Astrocyte (in vitro differentiated cells and primary cell): ENCODE measurements at regions not wholly inside any gene's neighbourhood (a gene's known extent, or its start where the extent isn't known, plus 50 kb on each side); places are given as distances from the start of the nearest gene placed in this dataset.

Experiments
- DNase-seq: peaks from one replicate; pipeline ENCODE4 v3.0.0-alpha.2; 2010; ENCODE audit warnings: low read depth
- FAIRE-seq: peaks from 2 replicates; lab custom pipeline; 2011; peaks lifted over from hg19 to GRCh38; lab: Jason Lieb, UNC
- H2AFZ ChIP-seq: 2 replicates; pipeline ENCODE4 v1.6.0; 2012; ENCODE audit warnings: low read depth, low read length, inconsistent platforms
- H3K27ac ChIP-seq: 2 replicates; pipeline ENCODE4 v1.5.1; 2011; ENCODE audit warnings: low read depth, low read length, inconsistent platforms
- H3K27me3 ChIP-seq: 2 replicates; pipeline ENCODE4 v1.6.0; 2011; ENCODE audit warnings: low read length, inconsistent platforms; ENCODE audit not compliant: insufficient read depth
- H3K36me3 ChIP-seq: 2 replicates; pipeline ENCODE4 v1.5.1; 2011; ENCODE audit warnings: low read length, inconsistent platforms; ENCODE audit not compliant: insufficient read depth
- H3K4me1 ChIP-seq: 2 replicates; pipeline ENCODE4 v1.5.1; 2011; ENCODE audit warnings: low read length, inconsistent platforms; ENCODE audit not compliant: insufficient read depth
- H3K4me2 ChIP-seq: 2 replicates; pipeline ENCODE4 v1.6.0; 2012; ENCODE audit warnings: low read length, inconsistent platforms
- H3K4me3 ChIP-seq: 2 replicates; pipeline ENCODE4 v1.5.1; 2011; ENCODE audit warnings: low read depth, mild to moderate bottlenecking, low read length, inconsistent platforms; ENCODE audit not compliant: insufficient read depth
- H3K79me2 ChIP-seq: 2 replicates; pipeline ENCODE4 v1.6.0; 2012; ENCODE audit warnings: mild to moderate bottlenecking, low read length, inconsistent platforms; ENCODE audit not compliant: insufficient read depth
- H3K9ac ChIP-seq: 2 replicates; pipeline ENCODE4 v1.6.0; 2012; ENCODE audit warnings: mild to moderate bottlenecking, low read length, inconsistent platforms
- H3K9me3 ChIP-seq: 2 replicates; pipeline ENCODE4 v1.5.1; 2012; ENCODE audit warnings: low read depth, mild to moderate bottlenecking, low read length, inconsistent platforms; ENCODE audit not compliant: insufficient read depth
- H4K20me1 ChIP-seq: 2 replicates; pipeline ENCODE4 v1.6.0; 2012; ENCODE audit warnings: low read length, inconsistent platforms; ENCODE audit not compliant: insufficient read depth
- H3K27ac Mint-ChIP-seq: one replicate; pipeline ENCODE4 v1.8.0; 2021; ENCODE audit warnings: mild to moderate bottlenecking, mixed read lengths; ENCODE audit not compliant: unreplicated experiment
- H3K27me3 Mint-ChIP-seq: one replicate; pipeline ENCODE4 v1.8.0; 2021; ENCODE audit warnings: low read depth, mixed read lengths; ENCODE audit not compliant: unreplicated experiment
- H3K36me3 Mint-ChIP-seq: one replicate; pipeline ENCODE4 v1.8.0; 2021; ENCODE audit warnings: low read depth, mixed read lengths; ENCODE audit not compliant: unreplicated experiment
- H3K4me1 Mint-ChIP-seq: one replicate; pipeline ENCODE4 v1.8.0; 2021; ENCODE audit warnings: low read depth, mixed read lengths; ENCODE audit not compliant: unreplicated experiment
- H3K4me3 Mint-ChIP-seq: one replicate; pipeline ENCODE4 v1.8.0; 2021; ENCODE audit warnings: mild to moderate bottlenecking, moderate library complexity, mixed read lengths; ENCODE audit not compliant: unreplicated experiment
- H3K9me3 Mint-ChIP-seq: one replicate; pipeline ENCODE4 v1.8.0; 2021; ENCODE audit warnings: mild to moderate bottlenecking, mixed read lengths; ENCODE audit not compliant: unreplicated experiment
- EZH2 ChIP-seq: IDR thresholded peaks from 2 replicates; pipeline ENCODE4 v1.6.1; 2012; ENCODE audit warnings: mild to moderate bottlenecking, low read length, inconsistent platforms; ENCODE audit not compliant: insufficient read depth
- TF ChIP-seq, protein P1 (sequence below): IDR thresholded peaks from 2 replicates; pipeline ENCODE4 v1.5.1; 2011; ENCODE audit warnings: low read depth, mild to moderate bottlenecking, inconsistent platforms, low read length, moderate library complexity; ENCODE audit not compliant: insufficient read depth

DNA sequence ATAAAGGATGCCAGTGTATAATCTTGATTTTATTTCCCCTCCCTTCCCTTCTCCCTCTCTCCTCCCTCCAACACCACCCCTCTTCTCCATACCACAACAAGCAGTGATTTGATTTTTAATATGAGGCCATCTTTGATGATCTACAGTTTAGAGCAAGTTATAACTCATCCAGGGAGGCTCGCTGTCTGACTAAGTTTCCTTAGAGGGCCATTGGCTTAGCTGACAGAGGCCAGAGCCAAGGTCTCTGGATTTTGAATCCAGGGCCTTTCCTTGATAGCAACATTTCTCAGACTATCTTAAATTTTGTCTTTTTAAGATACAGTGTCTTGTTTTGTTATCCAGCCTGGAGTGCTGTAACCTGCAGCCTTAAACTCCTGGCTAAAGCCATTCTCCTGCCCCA lies 431.0 kb upstream of the USP24 start:
- Mint-ChIP-seq H3K36me3 (no peaks in the 10 kb centered on the region), H3K27ac (no peak overlapping the region), H3K27me3 (peaks cover 24% of the 10 kb centered on the region), H3K9me3 (no peaks in the 10 kb centered on the region), H3K4me3 (no peak overlapping the region), H3K4me1 (no peaks in the 10 kb centered on the region)
- Histone ChIP-seq H3K27me3 (no peaks in the 10 kb centered on the region), H3K79me2 (no peaks in the 10 kb centered on the region), H3K4me2 (no peak overlapping the region), H4K20me1 (no peaks in the 10 kb centered on the region), H3K36me3 (no peaks in the 10 kb centered on the region), H2AFZ (no peak overlapping the region), H3K9me3 (no peaks in the 10 kb centered on the region), H3K4me1 (no peaks in the 10 kb centered on the region), H3K4me3 (no peak overlapping the region), H3K27ac (no peak overlapping the region), H3K9ac (no peak overlapping the region)
- DNase-seq (no peak), FAIRE-seq (no peak)
- no peak for TF ChIP-seq EZH2
- TF ChIP-seq, protein P1, sequence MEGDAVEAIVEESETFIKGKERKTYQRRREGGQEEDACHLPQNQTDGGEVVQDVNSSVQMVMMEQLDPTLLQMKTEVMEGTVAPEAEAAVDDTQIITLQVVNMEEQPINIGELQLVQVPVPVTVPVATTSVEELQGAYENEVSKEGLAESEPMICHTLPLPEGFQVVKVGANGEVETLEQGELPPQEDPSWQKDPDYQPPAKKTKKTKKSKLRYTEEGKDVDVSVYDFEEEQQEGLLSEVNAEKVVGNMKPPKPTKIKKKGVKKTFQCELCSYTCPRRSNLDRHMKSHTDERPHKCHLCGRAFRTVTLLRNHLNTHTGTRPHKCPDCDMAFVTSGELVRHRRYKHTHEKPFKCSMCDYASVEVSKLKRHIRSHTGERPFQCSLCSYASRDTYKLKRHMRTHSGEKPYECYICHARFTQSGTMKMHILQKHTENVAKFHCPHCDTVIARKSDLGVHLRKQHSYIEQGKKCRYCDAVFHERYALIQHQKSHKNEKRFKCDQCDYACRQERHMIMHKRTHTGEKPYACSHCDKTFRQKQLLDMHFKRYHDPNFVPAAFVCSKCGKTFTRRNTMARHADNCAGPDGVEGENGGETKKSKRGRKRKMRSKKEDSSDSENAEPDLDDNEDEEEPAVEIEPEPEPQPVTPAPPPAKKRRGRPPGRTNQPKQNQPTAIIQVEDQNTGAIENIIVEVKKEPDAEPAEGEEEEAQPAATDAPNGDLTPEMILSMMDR, result no peak

DNA sequence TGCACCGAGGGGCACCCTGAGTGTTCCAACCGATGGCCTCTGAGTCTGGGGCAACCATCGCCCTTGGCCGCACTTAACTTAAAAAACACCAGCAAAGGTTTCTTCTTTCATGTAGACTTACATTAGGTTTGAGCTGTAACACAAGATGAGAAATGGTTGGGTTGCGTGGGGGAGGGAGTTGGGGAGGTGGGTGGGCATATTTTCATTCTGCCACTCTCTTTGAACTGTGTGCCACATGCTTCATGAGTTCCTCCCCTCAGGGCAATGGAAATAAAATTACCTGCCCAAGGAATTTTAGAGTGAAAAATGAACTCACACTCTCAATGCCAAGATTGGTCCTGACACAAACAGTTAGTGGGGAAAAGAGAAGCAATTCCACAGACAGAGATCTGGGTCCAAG lies 430.1 kb upstream of the USP24 start:
- Mint-ChIP-seq H3K9me3 (no peaks in the 10 kb centered on the region), H3K27me3 (peaks cover 24% of the 10 kb centered on the region), H3K27ac (no peak overlapping the region), H3K36me3 (no peaks in the 10 kb centered on the region), H3K4me1 (no peaks in the 10 kb centered on the region), H3K4me3 (no peak overlapping the region)
- Histone ChIP-seq H3K4me1 (no peaks in the 10 kb centered on the region), H2AFZ (no peak overlapping the region), H3K9me3 (no peaks in the 10 kb centered on the region), H3K36me3 (no peaks in the 10 kb centered on the region), H3K27ac (no peak overlapping the region), H3K4me3 (no peak overlapping the region), H3K9ac (no peak overlapping the region), H3K27me3 (no peaks in the 10 kb centered on the region), H4K20me1 (no peaks in the 10 kb centered on the region), H3K79me2 (no peaks in the 10 kb centered on the region), H3K4me2 (no peak overlapping the region)
- TF ChIP-seq EZH2, result no peak
- TF ChIP-seq, protein P1, result no peak
- DNase-seq, result no peak
- no peak for FAIRE-seq

DNA sequence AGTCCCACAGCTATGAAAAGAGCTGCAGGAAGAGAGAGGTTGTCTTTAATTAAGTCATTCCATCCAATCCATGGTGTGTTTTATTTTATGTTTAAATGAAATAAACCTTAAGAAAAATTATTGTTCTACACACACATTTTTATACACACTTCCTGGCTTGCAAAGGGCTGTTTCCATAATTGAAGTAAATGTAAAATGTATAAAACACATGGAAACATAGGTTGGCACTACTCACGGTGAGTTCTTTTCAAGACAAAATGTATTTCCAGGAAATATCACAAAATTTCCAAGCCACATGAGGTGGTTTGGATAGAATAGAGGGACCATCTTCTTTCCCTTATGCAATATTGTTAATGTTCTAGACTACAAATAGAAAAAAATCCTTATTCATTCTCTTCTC lies 426.8 kb upstream of the USP24 start:
- peaks cover 2% of the 10 kb centered on the region for H3K9me3 Mint-ChIP-seq

More for the DNA sequence above, 426.8 kb upstream of the USP24 start:
- H3K4me3 Mint-ChIP-seq, result no peak overlapping the region
- Histone ChIP-seq H3K79me2 (no peaks in the 10 kb centered on the region), H4K20me1 (no peaks in the 10 kb centered on the region), H3K9ac (no peak overlapping the region), H3K27me3 (no peaks in the 10 kb centered on the region), H3K27ac (no peak overlapping the region), H3K4me3 (no peak overlapping the region), H3K9me3 (no peaks in the 10 kb centered on the region), H3K36me3 (no peaks in the 10 kb centered on the region), H3K4me1 (no peaks in the 10 kb centered on the region), H3K4me2 (no peak overlapping the region), H2AFZ (no peak overlapping the region)
- H3K36me3 Mint-ChIP-seq, result no peaks in the 10 kb centered on the region
- H3K4me1 Mint-ChIP-seq, result no peaks in the 10 kb centered on the region
- FAIRE-seq, result no peak
- H3K27me3 Mint-ChIP-seq, result peaks cover 19% of the 10 kb centered on the region
- TF ChIP-seq, protein P1, result no peak
- no peak overlapping the region for H3K27ac Mint-ChIP-seq
- no peak for DNase-seq
